IMR-90 (cell line): ENCODE measurements at regions not wholly inside any gene's neighbourhood (a gene's known extent, or its start where the extent isn't known, plus 50 kb on each side); places are given as distances from the start of the nearest gene placed in this dataset.

ENCODE experiments used
- ATAC-seq: fragments of 200-7000 bp; cut with Tn5 transposase; 2 replicates; pipeline ENCODE4 v1.9.1; 2020; ENCODE audit warnings: low read depth, mild to moderate bottlenecking, moderate library complexity
- BruUV-seq: library from RNA; stranded (reverse); fragments of 400-500 nt; replicated peaks from 2 replicates; lab custom pipeline; 2021; lab: Mats Ljungman, UMichigan
- CTCF ChIA-PET: fragments of 300-600 bp; formaldehyde crosslinking; extraction: SDS; loops from one replicate; lab custom pipeline; 2021; ENCODE audit warnings: antibody characterized with exemption; lab: Yijun Ruan, JAX
- POLR2A ChIA-PET: fragments of 300-600 bp; sonication (Branson Sonifier 250); formaldehyde crosslinking; loops from one replicate; lab custom pipeline; 2022; ENCODE audit warnings: antibody characterized with exemption; ENCODE audit not compliant: unreplicated experiment; lab: Charles Lee
- DNase-seq: peaks from one replicate; pipeline ENCODE4 v3.0.0; 2013
- H2AFZ ChIP-seq: replicated peaks from 2 replicates; pipeline ENCODE3; 2013; ENCODE audit warnings: low read length, mild to moderate bottlenecking; ENCODE audit not compliant: poor library complexity
- H2AK5ac ChIP-seq: 2 replicates; pipeline ENCODE4 v1.6.1; 2013; ENCODE audit warnings: low read depth, low read length, inconsistent platforms
- H2AK9ac ChIP-seq: replicated peaks from 2 replicates; pipeline ENCODE3; 2013; ENCODE audit warnings: mild to moderate bottlenecking, low read depth, low read length, moderate library complexity; ENCODE audit not compliant: poor library complexity
- H2BK120ac ChIP-seq: 2 replicates; pipeline ENCODE4 v1.6.1; 2013; ENCODE audit warnings: low read depth, low read length, inconsistent platforms
- H2BK15ac ChIP-seq: 3 replicates; pipeline ENCODE4 v1.6.1; 2013; ENCODE audit warnings: low read depth, low read length, inconsistent platforms
- H2BK20ac ChIP-seq: 2 replicates; pipeline ENCODE4 v1.6.1; 2013; ENCODE audit warnings: low read depth, mild to moderate bottlenecking, inconsistent platforms, low read length, moderate library complexity
- H2BK5ac ChIP-seq: 2 replicates; pipeline ENCODE4 v1.6.1; 2013; ENCODE audit warnings: mild to moderate bottlenecking, low read depth, low read length, inconsistent platforms; ENCODE audit not compliant: poor library complexity, severe bottlenecking
- H3K14ac ChIP-seq: replicated peaks from 2 replicates; pipeline ENCODE4 v1.6.1; 2013; ENCODE audit warnings: low read depth, low read length, inconsistent platforms
- H3K18ac ChIP-seq: 2 replicates; pipeline ENCODE4 v1.6.1; 2013; ENCODE audit warnings: low read depth, low read length, control low read depth
- H3K23ac ChIP-seq: 2 replicates; pipeline ENCODE4 v1.6.1; 2013; ENCODE audit warnings: low read depth, low read length, inconsistent platforms
- H3K27ac ChIP-seq: 2 replicates; pipeline ENCODE4 v1.5.1; 2013; ENCODE audit warnings: mild to moderate bottlenecking, control low read depth, low read length; ENCODE audit not compliant: insufficient read depth
- H3K27me3 ChIP-seq: 2 replicates; pipeline ENCODE4 v1.6.1; 2013; ENCODE audit warnings: low read length; ENCODE audit not compliant: control insufficient read depth, insufficient read depth
- H3K36me3 ChIP-seq: 2 replicates; pipeline ENCODE4 v1.6.1; 2013; ENCODE audit warnings: low read length, mixed read lengths; ENCODE audit not compliant: control insufficient read depth, insufficient read depth
- H3K4ac ChIP-seq: 2 replicates; pipeline ENCODE4 v1.6.1; 2013; ENCODE audit warnings: low read depth, low read length, inconsistent platforms
- H3K4me1 ChIP-seq: 2 replicates; pipeline ENCODE4 v1.6.1; 2013; ENCODE audit warnings: low read length, mixed read lengths; ENCODE audit not compliant: control insufficient read depth, insufficient read depth
- H3K4me2 ChIP-seq: 2 replicates; pipeline ENCODE4 v1.6.1; 2013; ENCODE audit warnings: low read depth, mild to moderate bottlenecking, control low read depth, low read length, moderate library complexity
- H3K4me3 ChIP-seq: 2 replicates; pipeline ENCODE4 v1.5.1; 2013; ENCODE audit warnings: low read depth, mild to moderate bottlenecking, control low read depth, low read length, moderate library complexity; ENCODE audit not compliant: insufficient read depth
- H3K56ac ChIP-seq: 2 replicates; pipeline ENCODE4 v1.6.1; 2013; ENCODE audit warnings: low read length, inconsistent platforms; ENCODE audit not compliant: insufficient read depth; ENCODE audit errors: extremely low read depth
- H3K79me1 ChIP-seq, 2 experiments: 2 replicates each; pipeline ENCODE4 v1.6.1; 2013; ENCODE audit warnings: low read length in 2 of 2, inconsistent platforms in 1 of 2, low read depth in 1 of 2
- H3K9ac ChIP-seq: 2 replicates; pipeline ENCODE4 v1.6.1; 2013; ENCODE audit warnings: low read depth, low read length, control low read depth
- H3K9me1 ChIP-seq: 2 replicates; pipeline ENCODE4 v1.6.1; 2013; ENCODE audit warnings: low read length, inconsistent platforms; ENCODE audit not compliant: insufficient read depth
- H3K9me3 ChIP-seq: 2 replicates; pipeline ENCODE4 v1.6.1; 2013; ENCODE audit warnings: low read length; ENCODE audit not compliant: control insufficient read depth, insufficient read depth
- H4K20me1 ChIP-seq: 2 replicates; pipeline ENCODE4 v1.6.1; 2013; ENCODE audit warnings: low read length, inconsistent platforms; ENCODE audit not compliant: insufficient read depth
- H4K5ac ChIP-seq: 2 replicates; pipeline ENCODE4 v1.6.1; 2013; ENCODE audit warnings: mild to moderate bottlenecking, low read depth, low read length, control low read depth
- H4K8ac ChIP-seq, 2 experiments: 2 replicates each; pipeline ENCODE4 v1.6.1; 2013; ENCODE audit warnings: low read depth in 2 of 2, low read length in 2 of 2, control low read depth in 1 of 2, inconsistent platforms in 1 of 2
- H4K91ac ChIP-seq: 2 replicates; pipeline ENCODE4 v1.6.1; 2013; ENCODE audit warnings: low read depth, low read length, inconsistent platforms; ENCODE audit not compliant: insufficient read depth
- BHLHE40 ChIP-seq: fragments of 150-350 bp; IDR thresholded peaks from 2 replicates; pipeline ENCODE4 v1.6.1; 2016; ENCODE audit warnings: mild to moderate bottlenecking, low read depth, low read length
- RAD21 ChIP-seq: IDR thresholded peaks from 2 replicates; pipeline ENCODE4 v1.6.1; 2012; ENCODE audit warnings: low read length, improper control_type of control experiment
- SMC3 ChIP-seq: fragments of 150-350 bp; IDR thresholded peaks from 2 replicates; pipeline ENCODE4 v1.6.1; 2016; ENCODE audit warnings: low read depth, mild to moderate bottlenecking, antibody characterized with exemption, low read length, moderate library complexity
- WGBS, 2 experiments: methylation state at CpG; one replicate each; pipeline versions ENCODE4 v1.1.5 to v1.1.7; 2013; ENCODE audit warnings: missing lambda C conversion rate in 2 of 2; ENCODE audit not compliant: insufficient read length in 1 of 2; ENCODE audit errors: extremely low coverage in 2 of 2; 5-methylcytosine and 5-hydroxymethylcytosine counted together
- dilution Hi-C: fragments of 300-500 bp; cut with HindIII; formaldehyde crosslinking; loops from one replicate; pipeline ENCODE4 v1.14.3; 2018; ENCODE audit warnings: low sequenced_read_pairs; ENCODE audit not compliant: unreplicated experiment
- in situ Hi-C: fragments of 300-500 bp; cut with MboI; formaldehyde crosslinking; loops from 3 replicates; pipeline ENCODE4 v1.14.3; 2019; ENCODE audit warnings: low sequenced_read_pairs, inconsistent platforms, mixed read lengths
- intact Hi-C: fragments of 100-400 bp; cut with micrococcal nuclease; formaldehyde crosslinking; loops from 2 replicates; pipeline ENCODE4 v1.10.0; 2022

DNA sequence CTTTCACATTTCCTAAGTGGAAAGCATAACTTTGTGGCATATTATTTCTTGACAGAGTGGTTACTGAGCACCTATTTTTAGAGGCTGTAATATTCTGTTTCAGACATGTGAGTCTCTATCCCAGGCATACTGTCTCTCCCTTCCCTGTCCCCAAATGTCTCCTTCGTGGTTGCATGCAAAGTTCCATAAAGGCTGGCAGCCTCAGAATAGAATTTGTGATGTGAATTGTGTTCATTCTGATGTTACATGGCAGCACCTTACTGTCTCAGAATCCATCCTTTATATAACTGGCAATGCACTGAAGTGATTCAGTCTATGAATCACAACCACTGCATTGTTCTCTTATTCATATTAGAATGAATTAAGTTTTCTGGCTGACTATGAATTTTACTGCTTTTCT is 89.0 kb upstream of the SLC7A1 start:
- no peak overlapping the region for H4K5ac ChIP-seq
- 0 out of 2 replicates have a peak, but pooled peaks cover 1% of the 10 kb centered on the region for H3K9me3 ChIP-seq
- intact Hi-C loops (no loop called here), in situ Hi-C loops (no loop called here), dilution Hi-C loops (no loop called here)
- peaks cover 22% of the 10 kb centered on the region for H3K27me3 ChIP-seq
- BruUV-seq: no TSS peak
- no peak overlapping the region for H3K14ac ChIP-seq
- no peak overlapping the region for H3K4me3 ChIP-seq
- no peaks in the 10 kb centered on the region for H3K79me1 ChIP-seq
- H3K4me1 ChIP-seq: no peaks in the 10 kb centered on the region
- H3K36me3 ChIP-seq: no peaks in the 10 kb centered on the region
- TF ChIP-seq BHLHE40: no peak
- TF ChIP-seq SMC3: no peak
- no peak for TF ChIP-seq RAD21
- H3K9ac ChIP-seq: no peak overlapping the region
- ATAC-seq (no peak), DNase-seq (peak; percentile 34)
- H3K4ac ChIP-seq: no peak overlapping the region
- H3K27ac ChIP-seq: no peak overlapping the region
- H4K20me1 ChIP-seq: no peaks in the 10 kb centered on the region
- POLR2A ChIA-PET: no interaction called here
- no peak overlapping the region for H3K23ac ChIP-seq
- H2BK15ac ChIP-seq: no peak overlapping the region
- no peaks in the 10 kb centered on the region for H3K9me1 ChIP-seq
- no peak overlapping the region for H3K4me2 ChIP-seq
- CTCF ChIA-PET: no interaction called here
- no peak overlapping the region for H2BK20ac ChIP-seq
- no peak overlapping the region for H2AFZ ChIP-seq
- H4K8ac ChIP-seq: no peak overlapping the region
- H2BK120ac ChIP-seq: no peak overlapping the region
- H2BK5ac ChIP-seq: no peak overlapping the region
- no peak overlapping the region for H4K91ac ChIP-seq
- no peak overlapping the region for H2AK5ac ChIP-seq
- H3K18ac ChIP-seq: no peak overlapping the region
- H2AK9ac ChIP-seq: no peak overlapping the region
- WGBS, 2 experiments: no CpG with 5 or more reads among the region's 1 CpG
- no peak overlapping the region for H3K56ac ChIP-seq
